ENCODE measurements at regions not wholly inside any gene's neighbourhood (a gene's known extent, or its start where the extent isn't known, plus 50 kb on each side); places are given as distances from the start of the nearest gene placed in this dataset.

- TF ChIP-seq, protein P1, sequence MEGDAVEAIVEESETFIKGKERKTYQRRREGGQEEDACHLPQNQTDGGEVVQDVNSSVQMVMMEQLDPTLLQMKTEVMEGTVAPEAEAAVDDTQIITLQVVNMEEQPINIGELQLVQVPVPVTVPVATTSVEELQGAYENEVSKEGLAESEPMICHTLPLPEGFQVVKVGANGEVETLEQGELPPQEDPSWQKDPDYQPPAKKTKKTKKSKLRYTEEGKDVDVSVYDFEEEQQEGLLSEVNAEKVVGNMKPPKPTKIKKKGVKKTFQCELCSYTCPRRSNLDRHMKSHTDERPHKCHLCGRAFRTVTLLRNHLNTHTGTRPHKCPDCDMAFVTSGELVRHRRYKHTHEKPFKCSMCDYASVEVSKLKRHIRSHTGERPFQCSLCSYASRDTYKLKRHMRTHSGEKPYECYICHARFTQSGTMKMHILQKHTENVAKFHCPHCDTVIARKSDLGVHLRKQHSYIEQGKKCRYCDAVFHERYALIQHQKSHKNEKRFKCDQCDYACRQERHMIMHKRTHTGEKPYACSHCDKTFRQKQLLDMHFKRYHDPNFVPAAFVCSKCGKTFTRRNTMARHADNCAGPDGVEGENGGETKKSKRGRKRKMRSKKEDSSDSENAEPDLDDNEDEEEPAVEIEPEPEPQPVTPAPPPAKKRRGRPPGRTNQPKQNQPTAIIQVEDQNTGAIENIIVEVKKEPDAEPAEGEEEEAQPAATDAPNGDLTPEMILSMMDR (IDR thresholded peaks at IDR 0.05; ENCODE audit: poor library complexity) = no peak
- TF ChIP-seq EZH2phosphoT487 (IDR thresholded peaks at IDR 0.05; ENCODE audit: low read depth, severe bottlenecking, unreplicated experiment) (no peak), EZH2 (IDR thresholded peaks at IDR 0.05; ENCODE audit: borderline replicate concordance) (no peak)
Observed at GRCh38 chr5:163578652-163579051, 73.2 kb downstream of the MAT2B start.

All from hepatocyte (in vitro differentiated cells).